ENCODE measurements at regions not wholly inside any gene's neighbourhood (a gene's known extent, or its start where the extent isn't known, plus 50 kb on each side); places are given as distances from the start of the nearest gene placed in this dataset.

- Histone ChIP-seq H3K4me1 (ENCODE audit: insufficient read depth, low read length) (no peaks in the 10 kb centered on the region), H3K36me3 (replicated peaks in 1 of 2; ENCODE audit: control insufficient read depth in 1 of 2, insufficient read depth in 2 of 2, low read length in 2 of 2) (no peaks in the 10 kb centered on the region), H3K27ac (ENCODE audit: extremely low read length, insufficient read depth, low read length) (no peak overlapping the region), H3K9ac (ENCODE audit: insufficient read depth, low read depth, low read length) (no peak overlapping the region), H3K4me3 (replicated peaks in 1 of 3; ENCODE audit: insufficient read depth in 1 of 3, low read depth in 2 of 3, low read length in 3 of 3) (no peak overlapping the region), H2AFZ (ENCODE audit: low read length) (no peak overlapping the region), H3K9me3 (ENCODE audit: low read length) (peaks cover 71% of the 10 kb centered on the region), H3K79me2 (ENCODE audit: insufficient read depth, low read length) (no peaks in the 10 kb centered on the region), H4K20me1 (ENCODE audit: insufficient read depth, low read length) (no peaks in the 10 kb centered on the region), H3K27me3 (ENCODE audit: control insufficient read depth in 1 of 2, insufficient read depth in 2 of 2, low read length in 2 of 2) (no peaks in the 10 kb centered on the region), H3K4me2 (ENCODE audit: low read depth, low read length) (no peak overlapping the region)
- ChIA-PET POLR2A (no interaction called here), CTCF (ENCODE audit: low intra/inter-chr PET ratio, low total read pairs) (no interaction called here)
- in situ Hi-C loops (cut with HindIII; ENCODE audit: extremely low pct_ligation_motif_present, low pct_unique_long_range_greater_than_20kb) (no loop called here), intact Hi-C loops (cut with micrococcal nuclease; ENCODE audit: unreplicated experiment) (no loop called here)
- no peak for DNase-seq (ENCODE audit: low spot score)
- TF ChIP-seq TBX3 (IDR thresholded peaks at IDR 0.05; ENCODE audit: borderline replicate concordance) = no peak
- TF ChIP-seq FOXA1 (IDR thresholded peaks at IDR 0.05) = no peak
- no peak for TF ChIP-seq FOXA1 (CRISPR knock-in tag; IDR thresholded peaks at IDR 0.05)
- no peak for TF ChIP-seq ZFP37 (CRISPR knock-in tag; IDR thresholded peaks at IDR 0.05; ENCODE audit: borderline replicate concordance)
- TF ChIP-seq SP5 (CRISPR knock-in tag; IDR thresholded peaks at IDR 0.05; ENCODE audit: borderline replicate concordance, low read depth) = no peak
- TF ChIP-seq ZC3H4 (CRISPR knock-in tag; IDR thresholded peaks at IDR 0.05; ENCODE audit: borderline replicate concordance) = no peak
- TF ChIP-seq IKZF4 (CRISPR knock-in tag; IDR thresholded peaks at IDR 0.05; ENCODE audit: borderline replicate concordance, low read depth, not compliant biosample characterization) = no peak
- no peak for TF ChIP-seq ZNF878 (CRISPR knock-in tag; IDR thresholded peaks at IDR 0.05)
- FAIRE-seq = no peak
- BruUV-seq (replicated peaks) = no TSS peak
- no peak for ATAC-seq
- 3% methylated on average over 8 of the region's 8 CpGs for WGBS (ENCODE audit: low lambda C conversion rate)
Measured at GRCh38 chr2:13986119-13986720, 646.3 kb upstream of the LRATD1 start.

GRCh38 chr2:13996527-13996926 lies 636.0 kb upstream of the LRATD1 start:
- no peak overlapping the region for H3K9ac ChIP-seq (ENCODE audit: insufficient read depth, low read depth, low read length)
- BruUV-seq (replicated peaks) = no TSS peak
- TF ChIP-seq ZNF713 (CRISPR knock-in tag; IDR thresholded peaks at IDR 0.05) (no peak), RFX3 (CRISPR knock-in tag; IDR thresholded peaks at IDR 0.05) (no peak)
- in situ Hi-C loops (cut with HindIII; ENCODE audit: extremely low pct_ligation_motif_present, low pct_unique_long_range_greater_than_20kb) (no loop called here), intact Hi-C loops (cut with micrococcal nuclease; ENCODE audit: unreplicated experiment) (no loop called here)
- FAIRE-seq (no peak), ATAC-seq (no peak), DNase-seq (ENCODE audit: low spot score) (no peak)
- H4K20me1 ChIP-seq (ENCODE audit: insufficient read depth, low read length) = no peaks in the 10 kb centered on the region
- no peaks in the 10 kb centered on the region for H3K79me2 ChIP-seq (ENCODE audit: insufficient read depth, low read length)
- no peak overlapping the region for H3K4me2 ChIP-seq (ENCODE audit: low read depth, low read length)
- no peak overlapping the region for H3K27ac ChIP-seq (ENCODE audit: extremely low read length, insufficient read depth, low read length)
- no peak overlapping the region for H2AFZ ChIP-seq (ENCODE audit: low read length)
- no peaks in the 10 kb centered on the region; a peak in 1 of 5 replicates for H3K27me3 ChIP-seq (ENCODE audit: control insufficient read depth in 1 of 2, insufficient read depth in 2 of 2, low read length in 2 of 2)
- H3K4me3 ChIP-seq (replicated peaks in 1 of 3; ENCODE audit: insufficient read depth in 1 of 3, low read depth in 2 of 3, low read length in 3 of 3) = no peak overlapping the region
- ChIA-PET CTCF (ENCODE audit: low intra/inter-chr PET ratio, low total read pairs) (no interaction called here), POLR2A (no interaction called here)
- no peaks in the 10 kb centered on the region for H3K36me3 ChIP-seq (replicated peaks in 1 of 2; ENCODE audit: control insufficient read depth in 1 of 2, insufficient read depth in 2 of 2, low read length in 2 of 2)
- peaks cover 94% of the 10 kb centered on the region for H3K9me3 ChIP-seq (ENCODE audit: low read length)
- H3K4me1 ChIP-seq (ENCODE audit: insufficient read depth, low read length) = no peaks in the 10 kb centered on the region

All from HepG2 (cell line).